COLO668 (cell line): ENCODE measurements at regions not wholly inside any gene's neighbourhood (a gene's known extent, or its start where the extent isn't known, plus 50 kb on each side); places are given as distances from the start of the nearest gene placed in this dataset.

Experiments
- DNase-seq: peaks from one replicate; lab custom pipeline; 2025; ENCODE audit not compliant: unreplicated experiment; lab: John Stamatoyannopoulos, UW

DNA sequence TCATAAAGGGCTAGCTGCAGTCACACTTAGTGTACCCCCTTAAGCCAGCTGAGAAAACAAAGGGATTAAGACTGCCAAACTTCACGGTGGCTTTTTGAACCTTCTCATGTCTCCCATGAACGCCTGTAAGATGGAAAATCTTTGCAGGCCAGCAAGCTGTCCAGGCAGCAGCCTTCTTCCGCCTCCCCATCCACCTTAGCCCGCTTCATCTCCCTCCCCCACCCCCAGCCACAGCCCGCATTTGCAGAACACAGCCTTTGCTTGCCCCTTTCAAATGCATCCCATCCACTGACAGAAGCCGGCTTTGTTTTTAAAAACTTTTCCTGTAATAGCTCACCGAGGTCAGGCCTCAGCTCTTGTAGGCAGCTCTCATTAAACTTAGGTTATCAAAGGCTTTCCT, 113.8 kb upstream of the FAM9B start:
- no peak for DNase-seq

DNA sequence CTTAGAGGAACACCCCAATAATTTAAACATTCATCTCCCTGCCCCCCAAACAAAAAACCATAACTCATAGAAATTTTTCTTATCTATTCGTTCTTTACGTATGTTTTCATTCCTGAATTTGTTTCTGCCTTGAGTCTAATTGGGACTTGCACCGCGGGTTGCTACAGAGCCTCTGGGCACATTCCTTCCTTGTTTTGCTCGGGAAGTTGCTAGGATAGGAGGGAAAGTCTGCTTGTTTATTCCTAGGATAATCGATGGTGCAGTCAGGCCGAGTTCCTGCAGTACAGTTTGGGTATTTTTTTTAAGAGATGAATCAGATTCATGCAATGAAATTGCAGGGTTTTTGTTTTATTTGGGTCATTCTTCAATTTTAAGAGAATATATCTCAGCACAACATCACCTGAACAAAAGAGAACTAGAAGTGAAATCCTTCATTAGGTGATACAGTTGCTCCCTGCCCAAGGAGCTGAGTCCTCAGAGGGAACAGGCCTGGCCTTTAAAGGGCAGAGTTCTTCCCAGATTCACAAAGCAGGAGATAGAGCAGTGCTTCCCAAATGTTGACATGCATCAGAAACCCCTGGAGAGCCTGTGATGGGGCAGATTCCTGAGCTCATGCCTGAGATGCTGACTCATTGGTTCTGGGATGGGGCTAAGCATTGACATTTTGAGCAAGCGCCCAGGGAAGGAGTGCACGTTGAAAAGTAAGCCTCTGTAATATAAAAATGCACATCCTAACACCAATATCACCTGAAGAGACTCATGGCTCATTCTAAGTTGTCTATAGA, 114.9 kb upstream of the FAM9B start:
- no peak for DNase-seq

- DNase-seq = no peak
Observed at GRCh38 chrX:9149501-9150245, 115.7 kb upstream of the FAM9B start.

DNA sequence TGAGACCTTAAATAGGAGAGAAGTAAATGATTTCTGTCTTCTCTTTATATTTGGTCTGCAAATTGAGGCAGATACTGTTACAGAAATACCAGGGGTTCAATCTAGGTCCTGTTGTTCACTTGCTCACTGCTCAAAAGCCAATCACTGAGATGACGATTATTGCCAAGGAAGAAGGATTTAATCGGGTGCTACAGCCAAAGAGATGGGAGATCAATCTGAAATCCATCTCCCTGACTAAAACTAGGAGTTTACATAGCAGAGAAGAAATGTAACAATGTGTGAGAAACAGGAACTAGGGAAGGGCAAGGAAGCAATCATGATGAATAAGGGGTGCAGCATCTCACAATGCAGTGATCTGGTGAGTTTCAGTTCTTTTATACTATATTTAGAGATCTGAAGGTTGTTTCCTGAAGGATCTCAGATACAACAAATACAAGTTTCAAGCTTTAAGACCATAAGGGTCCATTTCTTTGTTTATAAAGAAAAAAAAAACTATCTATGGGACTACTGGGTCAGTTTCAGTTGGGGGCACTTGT, 117.9 kb upstream of the FAM9B start:
- no peak for DNase-seq

DNA sequence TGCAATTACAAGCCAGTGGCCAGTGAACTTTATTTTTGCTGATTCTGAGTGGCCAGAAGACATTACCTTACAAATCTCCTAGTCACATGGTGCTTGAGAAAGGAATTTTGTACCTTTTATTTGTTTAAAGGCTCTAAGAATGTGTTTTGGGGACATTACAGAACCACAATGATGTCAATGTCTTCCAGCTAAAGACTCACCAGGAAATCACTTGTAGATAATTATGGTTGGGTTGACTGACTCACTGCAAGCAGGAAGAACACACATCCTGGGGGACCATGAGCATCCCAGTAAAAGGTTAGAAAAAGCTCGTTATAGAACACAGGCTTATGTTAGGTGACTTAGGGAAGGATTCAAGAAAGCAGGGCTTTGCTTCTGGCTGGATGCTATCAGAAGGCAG, 119.4 kb upstream of the FAM9B start:
- no peak for DNase-seq

GRCh38 chrX:9158611-9159010, 124.7 kb upstream of the FAM9B start:
- no peak for DNase-seq

DNA sequence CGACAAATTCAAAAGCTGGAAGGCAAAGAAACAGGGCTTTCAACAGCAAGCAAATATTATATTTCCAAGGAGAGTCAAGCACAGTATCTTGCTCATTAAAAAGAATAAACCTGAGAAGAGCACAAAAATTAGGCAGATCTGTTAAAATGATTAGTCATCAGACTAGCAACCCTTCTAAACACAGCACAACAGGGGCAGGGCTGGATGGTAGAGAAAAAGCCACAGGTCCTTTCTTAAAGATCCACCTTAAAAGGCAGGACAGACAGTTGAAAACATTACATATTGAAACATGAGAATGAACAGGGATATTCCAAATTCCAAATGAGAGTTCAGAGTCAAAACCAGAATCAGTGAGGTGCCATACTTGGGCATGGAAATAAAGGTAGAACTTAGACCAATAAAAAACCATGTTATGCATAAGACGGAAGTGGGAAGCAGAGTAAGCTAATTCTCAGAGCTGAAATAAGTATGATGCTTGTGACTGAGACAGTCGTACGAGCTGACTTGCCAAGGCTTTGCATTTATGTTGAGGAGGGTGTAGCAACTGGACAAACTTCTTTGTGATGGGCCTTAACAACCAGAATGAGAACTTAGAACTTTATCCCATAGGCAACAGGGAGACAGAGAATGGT, 126.9 kb upstream of the FAM9B start:
- DNase-seq = no peak

DNA sequence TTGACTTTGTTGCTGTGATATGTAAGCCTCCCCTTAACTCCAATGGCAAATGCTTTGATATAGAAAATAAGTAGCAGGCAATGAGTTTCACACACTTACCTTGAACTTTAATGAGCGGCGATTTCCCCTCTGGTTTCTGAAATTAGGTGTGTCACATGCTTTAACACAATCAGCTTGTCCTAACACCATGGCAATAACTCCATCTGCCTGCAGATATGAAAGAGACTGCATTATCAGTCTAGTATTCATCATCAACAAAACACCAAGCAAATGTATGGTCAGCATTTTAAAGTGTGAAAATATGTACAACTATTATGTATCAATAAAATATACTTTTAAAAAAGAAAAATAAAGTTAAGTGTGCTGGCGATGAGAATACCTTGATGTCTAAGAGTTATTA, 128.8 kb upstream of the FAM9B start:
- DNase-seq = no peak

- DNase-seq = peak; percentile 66
Observed at GRCh38 chrX:9163214-9163709, 129.3 kb upstream of the FAM9B start.

DNA sequence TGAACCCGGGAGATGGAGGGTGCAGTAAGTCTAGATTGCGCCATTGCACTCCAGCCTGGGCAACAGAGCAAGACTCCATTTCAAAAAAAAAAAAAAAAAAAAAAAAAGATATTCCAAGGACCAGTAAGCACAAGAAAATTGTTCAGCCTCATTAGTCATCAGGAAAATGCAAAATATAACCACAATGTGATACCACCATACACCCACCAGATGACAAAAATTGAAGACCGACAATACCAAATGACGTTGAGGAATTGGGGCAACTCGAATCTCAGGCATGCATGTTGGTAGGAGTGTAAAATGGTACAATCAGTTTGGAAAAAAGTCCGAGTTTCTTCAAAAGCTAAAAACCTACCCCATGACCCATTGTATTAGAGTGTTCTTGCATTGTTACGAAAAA, 130.2 kb upstream of the FAM9B start:
- no peak for DNase-seq

DNA sequence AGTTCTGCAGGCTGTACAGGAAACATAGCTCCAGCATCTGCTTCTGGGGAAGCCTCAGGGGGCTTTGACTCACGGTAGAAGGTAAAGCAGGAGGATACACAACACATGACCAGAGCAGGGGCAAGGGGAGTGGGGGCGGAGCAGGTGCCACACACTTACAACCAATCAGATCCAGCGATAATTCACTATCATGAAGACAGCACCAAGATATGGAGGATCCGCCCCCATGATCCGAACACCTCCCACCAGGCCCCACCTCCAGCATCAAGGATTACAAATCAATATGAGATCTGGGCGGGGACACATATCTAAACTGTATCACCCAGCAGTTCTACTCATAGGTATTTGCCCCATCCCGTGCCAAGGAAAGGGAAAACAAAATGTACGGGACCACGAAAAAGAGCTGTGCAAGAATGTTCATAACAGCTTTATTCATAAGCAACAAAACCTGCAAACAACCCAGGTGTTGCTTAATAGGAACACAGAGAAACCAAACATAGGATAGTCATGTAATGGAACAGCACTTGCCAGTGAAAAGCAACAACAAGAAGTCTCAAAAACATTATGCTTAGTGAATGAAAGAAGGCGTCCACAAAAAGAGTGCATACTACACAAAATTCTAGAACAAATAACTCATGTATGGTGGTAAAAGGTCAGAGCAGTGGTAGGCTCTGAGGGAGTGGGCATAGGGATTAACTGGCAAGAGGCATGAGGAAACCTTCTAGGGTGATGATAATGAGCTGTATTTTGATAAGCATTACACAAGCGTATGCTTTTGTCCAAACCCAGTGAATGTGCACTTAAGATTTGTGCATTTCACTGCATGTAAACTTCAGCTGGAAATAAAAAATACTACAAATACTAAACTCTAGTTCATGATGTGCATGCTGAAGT, 130.9 kb upstream of the FAM9B start:
- no peak for DNase-seq

DNA sequence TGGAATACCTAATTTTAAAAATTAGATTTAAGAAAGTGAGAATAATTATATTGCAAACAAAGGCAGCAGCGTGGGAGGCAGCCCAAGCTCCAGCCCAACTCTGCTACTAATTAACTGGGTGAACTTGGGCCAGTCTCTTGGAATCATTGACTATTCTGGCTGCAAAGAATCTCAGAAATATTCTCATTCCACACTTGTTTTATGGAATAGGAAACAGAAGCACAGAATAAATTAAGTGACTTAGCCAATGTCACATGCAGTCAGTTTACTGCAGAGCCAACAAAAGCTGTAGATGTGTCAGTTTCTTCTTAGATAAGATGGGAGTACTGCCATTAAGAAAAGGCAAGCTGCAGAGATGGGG, 132.6 kb upstream of the FAM9B start:
- DNase-seq = no peak

- no peak for DNase-seq
Observed at GRCh38 chrX:9171841-9172463, 138.0 kb upstream of the FAM9B start.

GRCh38 chrX:9172464-9172850, 138.5 kb upstream of the FAM9B start:
- DNase-seq = no peak

- DNase-seq = no peak
Observed at GRCh38 chrX:9180623-9181022, 146.7 kb upstream of the FAM9B start.

GRCh38 chrX:9182041-9182440, 148.1 kb upstream of the FAM9B start:
- no peak for DNase-seq

DNA sequence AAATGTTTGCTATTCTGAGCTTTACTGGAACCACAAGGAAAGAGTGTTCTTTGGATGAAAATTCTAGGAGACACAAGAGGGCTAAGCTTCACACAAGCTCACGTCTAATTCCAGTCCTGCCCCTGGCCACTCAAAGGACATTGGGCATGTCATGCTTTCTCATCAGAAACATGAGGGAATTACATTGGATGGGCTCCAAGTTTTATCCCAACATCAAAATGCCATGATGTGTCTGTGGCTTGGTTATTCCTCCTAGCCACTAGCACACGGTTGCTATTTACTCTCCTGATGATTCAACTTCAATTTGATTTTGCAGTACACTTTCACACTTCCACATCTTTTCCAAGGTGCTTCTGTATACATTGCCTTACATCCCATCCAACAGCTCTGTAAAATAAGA, 149.6 kb upstream of the FAM9B start:
- no peak for DNase-seq

GRCh38 chrX:9184211-9184610, 150.3 kb upstream of the FAM9B start:
- no peak for DNase-seq

DNA sequence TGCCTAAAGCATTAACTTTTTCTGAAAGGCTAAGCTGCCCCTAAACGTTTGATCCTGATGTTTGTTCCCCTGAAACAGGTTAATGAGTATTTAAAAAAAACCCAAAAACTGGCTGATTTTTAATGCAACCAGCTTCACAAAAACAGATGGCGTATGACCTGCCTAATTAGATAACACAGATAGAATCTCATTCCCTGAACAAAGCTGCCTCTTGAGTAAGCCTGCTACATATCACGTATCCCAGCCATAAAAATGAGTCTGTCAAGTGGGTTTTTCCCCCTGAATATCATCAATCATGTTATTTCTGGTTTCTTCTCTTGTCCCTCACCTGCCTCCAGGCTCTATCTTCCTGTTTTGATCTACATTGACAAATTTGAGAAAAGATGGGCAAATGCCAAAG, 154.2 kb upstream of the FAM9B start:
- DNase-seq = peak; percentile 2

DNA sequence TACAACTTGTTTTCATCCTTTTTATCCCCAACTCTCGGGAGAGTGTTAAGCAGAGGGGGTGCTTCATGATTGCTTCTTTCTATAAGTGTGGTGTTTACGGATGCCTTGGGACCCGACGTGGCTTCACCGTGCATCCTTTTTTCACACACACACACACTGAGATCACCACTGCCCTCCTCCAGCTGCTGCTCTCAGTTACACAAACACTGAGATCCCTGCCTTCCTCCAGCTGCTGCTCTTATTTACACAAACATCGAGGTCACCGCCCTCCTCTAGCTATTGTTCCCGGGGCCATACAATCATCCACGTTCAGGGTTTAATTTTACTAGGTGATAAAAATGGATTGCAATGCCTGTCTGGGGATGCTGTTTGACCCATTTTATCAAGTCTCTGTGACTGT, 155.4 kb upstream of the FAM9B start:
- DNase-seq = peak; percentile 70
